ENCODE measurements at regions not wholly inside any gene's neighbourhood (a gene's known extent, or its start where the extent isn't known, plus 50 kb on each side); places are given as distances from the start of the nearest gene placed in this dataset.

DNA sequence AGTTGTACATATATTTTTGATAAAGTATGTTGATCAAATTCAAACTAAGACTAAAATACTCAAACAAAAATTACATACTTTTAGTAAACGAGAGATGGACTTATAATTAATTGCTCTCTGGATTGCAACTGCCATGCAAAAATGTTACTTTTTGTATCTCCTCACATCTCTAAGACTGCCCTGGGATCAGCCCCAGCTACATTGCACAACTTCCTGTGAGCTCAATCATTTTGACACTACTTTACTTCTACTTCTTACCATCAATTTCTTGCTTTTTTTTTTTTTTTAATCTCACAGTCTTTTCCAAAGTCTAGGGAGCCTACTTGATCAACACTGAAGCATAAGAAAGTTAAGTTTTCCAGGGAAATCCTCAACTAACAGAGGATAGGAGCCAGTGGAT, 506.0 kb upstream of the CDH10 start:
- intact Hi-C loops (cut with micrococcal nuclease; ENCODE audit: unreplicated experiment) = no loop called here
- no peak overlapping the region for H3K4me3 Mint-ChIP-seq (ENCODE audit: unreplicated experiment)
- no peaks in the 10 kb centered on the region for H3K36me3 ChIP-seq (ENCODE audit: control insufficient read depth, insufficient read depth, low read length)
- TF ChIP-seq, protein P1, sequence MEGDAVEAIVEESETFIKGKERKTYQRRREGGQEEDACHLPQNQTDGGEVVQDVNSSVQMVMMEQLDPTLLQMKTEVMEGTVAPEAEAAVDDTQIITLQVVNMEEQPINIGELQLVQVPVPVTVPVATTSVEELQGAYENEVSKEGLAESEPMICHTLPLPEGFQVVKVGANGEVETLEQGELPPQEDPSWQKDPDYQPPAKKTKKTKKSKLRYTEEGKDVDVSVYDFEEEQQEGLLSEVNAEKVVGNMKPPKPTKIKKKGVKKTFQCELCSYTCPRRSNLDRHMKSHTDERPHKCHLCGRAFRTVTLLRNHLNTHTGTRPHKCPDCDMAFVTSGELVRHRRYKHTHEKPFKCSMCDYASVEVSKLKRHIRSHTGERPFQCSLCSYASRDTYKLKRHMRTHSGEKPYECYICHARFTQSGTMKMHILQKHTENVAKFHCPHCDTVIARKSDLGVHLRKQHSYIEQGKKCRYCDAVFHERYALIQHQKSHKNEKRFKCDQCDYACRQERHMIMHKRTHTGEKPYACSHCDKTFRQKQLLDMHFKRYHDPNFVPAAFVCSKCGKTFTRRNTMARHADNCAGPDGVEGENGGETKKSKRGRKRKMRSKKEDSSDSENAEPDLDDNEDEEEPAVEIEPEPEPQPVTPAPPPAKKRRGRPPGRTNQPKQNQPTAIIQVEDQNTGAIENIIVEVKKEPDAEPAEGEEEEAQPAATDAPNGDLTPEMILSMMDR (IDR thresholded peaks at IDR 0.05; ENCODE audit: insufficient read depth in 1 of 2, low read depth in 1 of 2, low read length in 1 of 2, severe bottlenecking in 1 of 2, unreplicated experiment in 1 of 2) = no peak
- H3K4me1 Mint-ChIP-seq (ENCODE audit: low read depth, unreplicated experiment) = no peaks in the 10 kb centered on the region
- DNase-seq = no peak
- H3K27me3 ChIP-seq (replicated peaks; ENCODE audit: control insufficient read depth, insufficient read depth, low read length) = no peaks in the 10 kb centered on the region
- ChIA-PET CTCF (no interaction called here), POLR2A (no interaction called here)
- no peaks in the 10 kb centered on the region for H3K9me3 ChIP-seq
- no peaks in the 10 kb centered on the region for H3K9me3 Mint-ChIP-seq (ENCODE audit: unreplicated experiment)
- no TSS peak for BruUV-seq (replicated peaks)
- H3K4me1 ChIP-seq = no peaks in the 10 kb centered on the region
- no peaks in the 10 kb centered on the region for H3K27me3 Mint-ChIP-seq (ENCODE audit: insufficient read depth, unreplicated experiment)
- H3K4me3 ChIP-seq (ENCODE audit: low read depth, low read length) = no peak overlapping the region
- H3K27ac Mint-ChIP-seq (ENCODE audit: unreplicated experiment) = no peak overlapping the region
- no peaks in the 10 kb centered on the region for H3K36me3 Mint-ChIP-seq (ENCODE audit: insufficient read depth, unreplicated experiment)

DNA sequence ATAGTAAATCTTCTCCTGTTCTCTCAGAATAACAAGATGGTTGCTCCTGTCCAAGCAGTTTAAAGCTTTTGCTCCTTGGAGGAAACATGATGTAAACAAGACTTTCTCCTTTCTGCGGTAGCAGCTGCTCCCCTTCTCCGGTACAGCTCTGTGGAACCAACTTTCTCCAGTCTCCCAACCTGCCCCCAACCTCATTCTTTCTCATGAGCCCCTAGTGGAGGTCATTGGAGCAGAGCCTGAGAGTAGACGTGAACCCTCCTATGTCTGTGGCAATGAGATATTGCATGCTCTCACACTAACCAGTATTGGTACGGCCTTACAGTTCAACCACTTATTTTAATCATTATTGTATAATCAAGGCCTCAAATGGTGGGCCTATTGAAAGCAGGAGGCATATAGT, 483.8 kb upstream of the CDH10 start:
- Histone ChIP-seq H3K4me3 (ENCODE audit: low read depth, low read length) (no peak overlapping the region), H3K27me3 (replicated peaks; ENCODE audit: control insufficient read depth, insufficient read depth, low read length) (no peaks in the 10 kb centered on the region), H3K36me3 (ENCODE audit: control insufficient read depth, insufficient read depth, low read length) (no peaks in the 10 kb centered on the region), H3K9me3 (no peaks in the 10 kb centered on the region), H3K4me1 (no peaks in the 10 kb centered on the region)
- Mint-ChIP-seq H3K27ac (ENCODE audit: unreplicated experiment) (no peak overlapping the region), H3K4me1 (ENCODE audit: low read depth, unreplicated experiment) (no peaks in the 10 kb centered on the region), H3K9me3 (ENCODE audit: unreplicated experiment) (peaks cover 11% of the 10 kb centered on the region), H3K27me3 (ENCODE audit: insufficient read depth, unreplicated experiment) (no peaks in the 10 kb centered on the region), H3K36me3 (ENCODE audit: insufficient read depth, unreplicated experiment) (no peaks in the 10 kb centered on the region), H3K4me3 (ENCODE audit: unreplicated experiment) (no peak overlapping the region)
- TF ChIP-seq, protein P1 (IDR thresholded peaks at IDR 0.05; ENCODE audit: insufficient read depth in 1 of 2, low read depth in 1 of 2, low read length in 1 of 2, severe bottlenecking in 1 of 2, unreplicated experiment in 1 of 2) = no peak
- DNase-seq = no peak
- no TSS peak for BruUV-seq (replicated peaks)
- intact Hi-C loops (cut with micrococcal nuclease; ENCODE audit: unreplicated experiment) = no loop called here
- ChIA-PET POLR2A (no interaction called here), CTCF (no interaction called here)

DNA sequence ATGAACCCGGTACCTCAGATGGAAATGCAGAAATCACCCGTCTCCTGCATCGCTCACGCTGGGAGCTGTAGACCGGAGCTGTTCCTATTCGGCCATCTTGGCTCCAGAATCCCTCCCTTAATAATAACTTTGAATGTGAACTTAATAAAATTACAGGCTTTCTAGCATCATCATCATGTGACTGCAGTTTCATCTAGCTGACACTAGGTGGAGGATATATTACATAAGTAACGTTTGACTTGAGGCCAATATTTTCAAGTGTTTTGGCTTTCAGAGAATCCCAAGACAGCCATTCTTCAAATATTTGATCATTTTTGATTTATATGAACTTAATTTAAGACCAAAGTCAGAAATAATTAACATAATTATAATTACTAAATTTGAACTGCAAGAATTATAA, 474.9 kb upstream of the CDH10 start:
- Histone ChIP-seq H3K9me3 (no peaks in the 10 kb centered on the region), H3K36me3 (ENCODE audit: control insufficient read depth, insufficient read depth, low read length) (no peaks in the 10 kb centered on the region), H3K4me1 (no peaks in the 10 kb centered on the region), H3K4me3 (ENCODE audit: low read depth, low read length) (no peak overlapping the region), H3K27me3 (replicated peaks; ENCODE audit: control insufficient read depth, insufficient read depth, low read length) (no peaks in the 10 kb centered on the region)
- H3K9me3 Mint-ChIP-seq (ENCODE audit: unreplicated experiment) = no peaks in the 10 kb centered on the region
- no peak overlapping the region for H3K27ac Mint-ChIP-seq (ENCODE audit: unreplicated experiment)
- H3K4me3 Mint-ChIP-seq (ENCODE audit: unreplicated experiment) = no peak overlapping the region
- ChIA-PET POLR2A (no interaction called here), CTCF (no interaction called here)
- no peaks in the 10 kb centered on the region for H3K4me1 Mint-ChIP-seq (ENCODE audit: low read depth, unreplicated experiment)
- TF ChIP-seq, protein P1 (IDR thresholded peaks at IDR 0.05; ENCODE audit: insufficient read depth in 1 of 2, low read depth in 1 of 2, low read length in 1 of 2, severe bottlenecking in 1 of 2, unreplicated experiment in 1 of 2) = peak; percentile 16 to 42
- H3K27me3 Mint-ChIP-seq (ENCODE audit: insufficient read depth, unreplicated experiment) = no peaks in the 10 kb centered on the region
- intact Hi-C loops (cut with micrococcal nuclease; ENCODE audit: unreplicated experiment) = no loop called here
- no peaks in the 10 kb centered on the region for H3K36me3 Mint-ChIP-seq (ENCODE audit: insufficient read depth, unreplicated experiment)
- no TSS peak for BruUV-seq (replicated peaks)
- DNase-seq = peak in 1 of 2 experiments; percentile 2
